SK-N-SH (cell line): ENCODE measurements at regions not wholly inside any gene's neighbourhood (a gene's known extent, or its start where the extent isn't known, plus 50 kb on each side); places are given as distances from the start of the nearest gene placed in this dataset.

Experiments used
- CTCF ChIA-PET: fragments of 300-600, 350-600 bp; formaldehyde crosslinking; extraction: SDS; loops from one replicate; lab custom pipeline; 2021; lab: Yijun Ruan, JAX
- POLR2A ChIA-PET: fragments of 350-600 bp; sonication (Branson Sonifier 250); formaldehyde crosslinking; extraction: SDS; loops from one replicate; lab custom pipeline; 2020; ENCODE audit warnings: antibody characterized with exemption, inconsistent platforms; lab: Yijun Ruan, JAX
- DNase-seq: peaks from one replicate; pipeline ENCODE4 v3.0.0; 2012
- H2AFZ ChIP-seq: fragments of 200-600 bp; sonication (generic); 2 replicates; pipeline ENCODE4 v1.8.1; 2016; ENCODE audit warnings: antibody characterized with exemption, mild to moderate bottlenecking, low read depth
- H3F3A ChIP-seq: fragments of 200-600 bp; sonication (generic); replicated peaks from 2 replicates; pipeline ENCODE3; 2016; ENCODE audit warnings: antibody characterized with exemption, mild to moderate bottlenecking; ENCODE audit not compliant: insufficient read depth
- H3K27ac ChIP-seq, 2 experiments: fragments of 200-500 bp in 1 of 2; fragments of 200-600 bp in 1 of 2; sonication (Bioruptor generic) in 1 of 2; sonication (generic), shearing (Covaris generic) in 1 of 2; 2 replicates each; pipeline versions ENCODE4 v1.5.1 to v1.6.1; 2014 to 2016; ENCODE audit warnings: low read depth in 2 of 2, inconsistent platforms in 1 of 2, low read length in 1 of 2, mild to moderate bottlenecking in 1 of 2, mixed read lengths in 1 of 2
- H3K27me3 ChIP-seq: fragments of 200-600 bp; sonication (generic), shearing (Covaris generic); 2 replicates; pipeline ENCODE4 v1.6.1; 2016; ENCODE audit warnings: mixed run types; ENCODE audit not compliant: insufficient read depth
- H3K36me3 ChIP-seq, 2 experiments: fragments of 200-500 bp in 1 of 2; fragments of 200-600 bp in 1 of 2; sonication (Bioruptor generic) in 1 of 2; sonication (generic) in 1 of 2; replicated peaks in 1 of 2; 2 replicates each; pipeline versions ENCODE3 to v1.5.1; 2014 to 2016; ENCODE audit warnings: low read length in 1 of 2, mild to moderate bottlenecking in 1 of 2; ENCODE audit not compliant: insufficient read depth in 2 of 2, control insufficient read depth in 1 of 2
- H3K4me1 ChIP-seq, 2 experiments: fragments of 200-500 bp in 1 of 2; fragments of 200-600 bp in 1 of 2; sonication (Bioruptor generic) in 1 of 2; sonication (generic), shearing (Covaris generic) in 1 of 2; 2 replicates each; pipeline versions ENCODE4 v1.5.1 to v1.6.1; 2014 to 2016; ENCODE audit warnings: low read depth in 1 of 2, low read length in 1 of 2, mixed run types in 1 of 2; ENCODE audit not compliant: insufficient read depth in 2 of 2, control insufficient read depth in 1 of 2
- H3K4me2 ChIP-seq: fragments of 200-600 bp; sonication (generic), shearing (Covaris generic); 2 replicates; pipeline ENCODE4 v1.6.1; 2017; ENCODE audit warnings: mixed run types
- H3K4me3 ChIP-seq, 2 experiments: fragments of 200-500 bp in 1 of 2; fragments of 200-600 bp in 1 of 2; sonication (Bioruptor generic) in 1 of 2; sonication (generic), shearing (Covaris generic) in 1 of 2; 2 replicates each; pipeline versions ENCODE4 v1.5.1 to v1.8.1; 2014 to 2016; ENCODE audit warnings: low read depth in 2 of 2, inconsistent platforms in 1 of 2, low read length in 1 of 2, mild to moderate bottlenecking in 1 of 2, mixed read lengths in 1 of 2, moderate library complexity in 1 of 2
- H3K79me2 ChIP-seq: fragments of 200-600 bp; sonication (generic); 2 replicates; pipeline ENCODE4 v1.8.1; 2017; ENCODE audit warnings: mild to moderate bottlenecking; ENCODE audit not compliant: insufficient read depth
- H3K9ac ChIP-seq: fragments of 200-600 bp; sonication (generic); 2 replicates; pipeline ENCODE4 v1.6.1; 2017; ENCODE audit warnings: mixed run types
- H3K9me2 ChIP-seq: fragments of 200-600 bp; sonication (generic); 2 replicates; pipeline ENCODE4 v1.6.1; 2017; ENCODE audit warnings: mixed run types
- H3K9me3 ChIP-seq: fragments of 200-600 bp; sonication (generic); 2 replicates; pipeline ENCODE4 v1.6.1; 2017; ENCODE audit warnings: mixed run types, mild to moderate bottlenecking, moderate library complexity
- H4K20me1 ChIP-seq: fragments of 200-600 bp; sonication (generic); 2 replicates; pipeline ENCODE4 v1.6.1; 2017; ENCODE audit warnings: mild to moderate bottlenecking, mixed run types; ENCODE audit not compliant: insufficient read depth
- CTCF ChIP-seq: fragments of 200-600 bp; sonication (generic); IDR thresholded peaks from 2 replicates; pipeline ENCODE4 v1.6.1; 2017; ENCODE audit warnings: antibody characterized with exemption, mild to moderate bottlenecking, moderate library complexity
- ELF1 ChIP-seq: IDR thresholded peaks from 2 replicates; pipeline ENCODE4 v1.4.0; 2012
- EP300 ChIP-seq, 2 experiments: IDR thresholded peaks; 2 replicates each; pipeline versions ENCODE4 v1.4.0 to v1.6.1; 2012; ENCODE audit warnings: borderline replicate concordance in 1 of 2, low read depth in 1 of 2, low read length in 1 of 2
- EZH2phosphoT487 ChIP-seq: fragments of 200-600 bp; sonication (generic); IDR thresholded peaks from 2 replicates; pipeline ENCODE4 v1.6.1; 2017; ENCODE audit warnings: low read depth, mixed run types, mild to moderate bottlenecking, antibody characterized with exemption, moderate library complexity, borderline replicate concordance
- FOXJ3 ChIP-seq: sonication (generic); formaldehyde crosslinking; IDR thresholded peaks from 2 replicates; pipeline ENCODE4 v1.5.1; 2020; ENCODE audit warnings: mild to moderate bottlenecking, missing genetic modification reagents
- FOXM1 ChIP-seq: IDR thresholded peaks from 2 replicates; pipeline ENCODE4 v1.4.0; 2012; ENCODE audit warnings: low read depth, mild to moderate bottlenecking
- IRF3 ChIP-seq: fragments of 150-350 bp; IDR thresholded peaks from 2 replicates; pipeline ENCODE4 v1.6.1; 2016; ENCODE audit warnings: mild to moderate bottlenecking, low read depth, low read length
- JUND ChIP-seq: IDR thresholded peaks from 2 replicates; pipeline ENCODE4 v1.4.0; 2012
- NFIC ChIP-seq: IDR thresholded peaks from 2 replicates; pipeline ENCODE4 v1.4.0; 2012; ENCODE audit warnings: borderline replicate concordance
- NRF1 ChIP-seq: IDR thresholded peaks from 2 replicates; pipeline ENCODE4 v1.6.1; 2012; ENCODE audit warnings: low read depth, mild to moderate bottlenecking, low read length
- PBX3 ChIP-seq: IDR thresholded peaks from 2 replicates; pipeline ENCODE4; 2012
- POLR2AphosphoS5 ChIP-seq: IDR thresholded peaks from 2 replicates; pipeline ENCODE4 v1.6.1; 2012; ENCODE audit warnings: low read depth, low read length
- RAD21 ChIP-seq: IDR thresholded peaks from 2 replicates; pipeline ENCODE4 v1.6.1; 2012; ENCODE audit warnings: mild to moderate bottlenecking, low read length
- RCOR1 ChIP-seq: fragments of 150-350 bp; IDR thresholded peaks from 2 replicates; pipeline ENCODE4 v1.6.1; 2017; ENCODE audit warnings: antibody characterized with exemption, low read length
- REST ChIP-seq: IDR thresholded peaks from 2 replicates; pipeline ENCODE4 v1.6.1; 2012; ENCODE audit warnings: mild to moderate bottlenecking, low read depth, low read length, moderate library complexity
- RFX5 ChIP-seq: IDR thresholded peaks from 2 replicates; pipeline ENCODE4 v1.6.1; 2012; ENCODE audit warnings: mild to moderate bottlenecking, improper control_type of control experiment, low read length
- RXRA ChIP-seq: IDR thresholded peaks from 2 replicates; pipeline ENCODE4 v1.4.0; 2012; ENCODE audit warnings: low read depth, mild to moderate bottlenecking, borderline replicate concordance
- SMC3 ChIP-seq: IDR thresholded peaks from 2 replicates; pipeline ENCODE4 v1.6.1; 2012; ENCODE audit warnings: low read depth, low read length, improper control_type of control experiment
- TCF12 ChIP-seq: IDR thresholded peaks from 2 replicates; pipeline ENCODE4 v1.4.0; 2012
- USF1 ChIP-seq: IDR thresholded peaks from 2 replicates; pipeline ENCODE4 v1.4.0; 2012; ENCODE audit warnings: low read depth, borderline replicate concordance
- ZBTB33 ChIP-seq: IDR thresholded peaks from 2 replicates; pipeline ENCODE4 v1.4.0; 2012; ENCODE audit warnings: low read depth, borderline replicate concordance
- WGBS: methylation state at CpG from one replicate; pipeline ENCODE4 v1.1.6; 2017; ENCODE audit warnings: low lambda C conversion rate; 5-methylcytosine and 5-hydroxymethylcytosine counted together

- TF ChIP-seq PBX3: no peak
Observed at GRCh38 chr7:108686494-108686893, 116.8 kb downstream of the DNAJB9 start (continued).

- TF ChIP-seq REST (no peak), RCOR1 (no peak), RFX5 (no peak), RAD21 (no peak), SMC3 (no peak), POLR2AphosphoS5 (no peak), CTCF (no peak), FOXJ3 (CRISPR knock-in tag) (no peak), EP300 (IDR thresholded peaks at IDR 0.05; ENCODE audit: borderline replicate concordance in 1 of 2, low read depth in 1 of 2, low read length in 1 of 2) (no peak), RXRA (no peak), ZBTB33 (no peak), FOXM1 (no peak), NFIC (no peak), JUND (no peak), TCF12 (no peak), NRF1 (no peak), USF1 (no peak), ELF1 (no peak), EZH2phosphoT487 (no peak), IRF3 (no peak)
- H3F3A ChIP-seq: no peaks in the 10 kb centered on the region
- H3K27me3 ChIP-seq: no peaks in the 10 kb centered on the region
- DNase-seq: no peak
- no peaks in the 10 kb centered on the region for H3K4me1 ChIP-seq
- H3K4me2 ChIP-seq: no peak overlapping the region
- 8% methylated on average over 4 of the region's 4 CpGs for WGBS
- no peak overlapping the region for H2AFZ ChIP-seq
- no peaks in the 10 kb centered on the region for H4K20me1 ChIP-seq
- no peaks in the 10 kb centered on the region for H3K79me2 ChIP-seq
- no peak overlapping the region for H3K9ac ChIP-seq
- H3K9me2 ChIP-seq: no peaks in the 10 kb centered on the region
- CTCF ChIA-PET: interaction anchor here (1.2 kb wide), 1 partner anchor 39 kb away, joined by 3 read pairs; no protein-coding TSS in a partner anchor
- no peak overlapping the region for H3K4me3 ChIP-seq
- no peak overlapping the region for H3K27ac ChIP-seq
- H3K36me3 ChIP-seq: no peaks in the 10 kb centered on the region
- POLR2A ChIA-PET: no interaction called here
- no peaks in the 10 kb centered on the region for H3K9me3 ChIP-seq
Observed at GRCh38 chr7:108697254-108697653, 127.6 kb downstream of the DNAJB9 start.
